ENCODE measurements at regions not wholly inside any gene's neighbourhood (a gene's known extent, or its start where the extent isn't known, plus 50 kb on each side); places are given as distances from the start of the nearest gene placed in this dataset.

DNA sequence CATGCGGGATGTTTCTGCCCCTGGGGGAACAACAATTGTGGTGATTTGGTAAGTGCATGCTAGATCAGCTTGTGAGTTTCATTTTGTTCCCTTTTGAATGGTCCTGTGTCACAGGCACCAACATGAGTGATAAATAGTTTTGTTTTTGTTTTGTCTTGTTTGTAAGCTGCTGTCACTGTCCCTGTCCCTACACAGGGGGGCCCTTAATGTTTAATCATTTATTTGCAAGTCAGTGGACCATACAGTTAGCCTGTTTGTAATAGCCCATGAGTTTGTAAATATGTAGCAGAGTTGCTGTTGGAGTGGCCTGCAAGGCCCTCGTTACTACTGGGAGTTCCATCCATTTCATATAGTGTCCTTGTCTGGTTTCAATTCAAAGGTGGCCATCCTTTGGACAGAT is 979.6 kb upstream of the SPRY2 start:
- Histone ChIP-seq H3K27ac (no peak overlapping the region), H3K4me3 (no peak overlapping the region), H3K4me2 (no peak overlapping the region), H3K9me3 (no peaks in the 10 kb centered on the region), H3K4me1 (no peaks in the 10 kb centered on the region)
- POLR2A ChIA-PET, result no interaction called here
- 44% methylated on average over 2 of the region's 2 CpGs for WGBS (ENCODE audit: missing lambda C conversion rate)
- ATAC-seq, result no peak
- DNase-seq (ENCODE audit: low read depth in 1 of 2, low spot score in 1 of 2), result no peak
- CTCF ChIA-PET, result no interaction called here
- TF ChIP-seq POLR2AphosphoS2 (conservative IDR thresholded peaks at IDR 0.05; ENCODE audit: low read length) (no peak), E2F6 (IDR thresholded peaks at IDR 0.05; ENCODE audit: borderline replicate concordance, low read depth) (no peak), TP53 (CRISPR knock-in tag; IDR thresholded peaks at IDR 0.05) (no peak), ELK1 (IDR thresholded peaks at IDR 0.05; ENCODE audit: low read depth, low read length) (no peak), CBX2 (IDR thresholded peaks at IDR 0.05; ENCODE audit: borderline replicate concordance, low read depth) (no peak), FOSB (CRISPR knock-in tag; IDR thresholded peaks at IDR 0.05) (no peak)
- FAIRE-seq, result no peak

DNA sequence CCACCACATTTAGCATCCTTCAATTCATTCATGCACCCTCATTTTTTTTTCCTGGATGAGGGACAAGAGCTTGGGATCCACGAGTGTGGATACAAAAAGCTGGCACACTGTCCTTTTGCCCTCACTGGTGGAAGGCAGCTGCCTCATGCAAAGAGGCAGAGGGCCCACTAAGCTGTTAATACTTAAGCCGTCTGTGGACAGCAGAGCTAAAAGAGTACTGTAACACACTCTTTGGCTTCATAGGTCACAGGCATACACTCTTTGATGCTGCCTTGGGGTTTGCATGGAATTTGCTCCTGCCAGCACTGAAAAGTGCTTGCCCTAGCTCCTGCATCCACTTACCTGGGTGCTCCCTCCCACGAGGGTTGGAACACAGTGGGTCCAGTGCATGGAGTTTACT is 978.4 kb upstream of the SPRY2 start:
- Histone ChIP-seq H3K4me3 (no peak overlapping the region), H3K27ac (no peak overlapping the region), H3K4me1 (no peaks in the 10 kb centered on the region), H3K4me2 (no peak overlapping the region), H3K9me3 (no peaks in the 10 kb centered on the region)
- DNase-seq (ENCODE audit: low read depth in 1 of 2, low spot score in 1 of 2), result no peak
- TF ChIP-seq HOXB5 (CRISPR knock-in tag; IDR thresholded peaks at IDR 0.05) (no peak), CHD2 (IDR thresholded peaks at IDR 0.05; ENCODE audit: low read length, partially characterized antibody) (no peak), FOSB (CRISPR knock-in tag; IDR thresholded peaks at IDR 0.05) (no peak), ZC3H11A (IDR thresholded peaks at IDR 0.05) (no peak), FOSL2 (IDR thresholded peaks at IDR 0.05) (no peak), FOSL2 (CRISPR knock-in tag; IDR thresholded peaks at IDR 0.05) (no peak), POLR2AphosphoS2 (conservative IDR thresholded peaks at IDR 0.05; ENCODE audit: low read length) (no peak), ZSCAN20 (CRISPR knock-in tag; IDR thresholded peaks at IDR 0.05) (no peak), GATA3 (IDR thresholded peaks at IDR 0.05; ENCODE audit: borderline replicate concordance) (no peak), EHF (CRISPR knock-in tag; IDR thresholded peaks at IDR 0.05) (no peak), RCOR1 (IDR thresholded peaks at IDR 0.05; ENCODE audit: low read depth, low read length) (no peak), NPAS2 (CRISPR knock-in tag; IDR thresholded peaks at IDR 0.05; ENCODE audit: borderline replicate concordance) (no peak), SMC3 (IDR thresholded peaks at IDR 0.05) (no peak), BCL3 (IDR thresholded peaks at IDR 0.05) (no peak), MYC (IDR thresholded peaks at IDR 0.05; ENCODE audit: borderline replicate concordance, low read length) (no peak), EHMT2 (IDR thresholded peaks at IDR 0.05; ENCODE audit: low read depth) (no peak), BHLHE40 (IDR thresholded peaks at IDR 0.05; ENCODE audit: low read depth, low read length) (no peak), RAD21 (conservative IDR thresholded peaks at IDR 0.05 in 1 of 2, IDR thresholded peaks at IDR 0.05 in 1 of 2) (no peak), POLR2A (IDR thresholded peaks at IDR 0.05; ENCODE audit: low read length) (no peak)
- TF ChIP-seq, protein P1, sequence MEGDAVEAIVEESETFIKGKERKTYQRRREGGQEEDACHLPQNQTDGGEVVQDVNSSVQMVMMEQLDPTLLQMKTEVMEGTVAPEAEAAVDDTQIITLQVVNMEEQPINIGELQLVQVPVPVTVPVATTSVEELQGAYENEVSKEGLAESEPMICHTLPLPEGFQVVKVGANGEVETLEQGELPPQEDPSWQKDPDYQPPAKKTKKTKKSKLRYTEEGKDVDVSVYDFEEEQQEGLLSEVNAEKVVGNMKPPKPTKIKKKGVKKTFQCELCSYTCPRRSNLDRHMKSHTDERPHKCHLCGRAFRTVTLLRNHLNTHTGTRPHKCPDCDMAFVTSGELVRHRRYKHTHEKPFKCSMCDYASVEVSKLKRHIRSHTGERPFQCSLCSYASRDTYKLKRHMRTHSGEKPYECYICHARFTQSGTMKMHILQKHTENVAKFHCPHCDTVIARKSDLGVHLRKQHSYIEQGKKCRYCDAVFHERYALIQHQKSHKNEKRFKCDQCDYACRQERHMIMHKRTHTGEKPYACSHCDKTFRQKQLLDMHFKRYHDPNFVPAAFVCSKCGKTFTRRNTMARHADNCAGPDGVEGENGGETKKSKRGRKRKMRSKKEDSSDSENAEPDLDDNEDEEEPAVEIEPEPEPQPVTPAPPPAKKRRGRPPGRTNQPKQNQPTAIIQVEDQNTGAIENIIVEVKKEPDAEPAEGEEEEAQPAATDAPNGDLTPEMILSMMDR (IDR thresholded peaks at IDR 0.05), result no peak
- TF ChIP-seq, protein P2, sequence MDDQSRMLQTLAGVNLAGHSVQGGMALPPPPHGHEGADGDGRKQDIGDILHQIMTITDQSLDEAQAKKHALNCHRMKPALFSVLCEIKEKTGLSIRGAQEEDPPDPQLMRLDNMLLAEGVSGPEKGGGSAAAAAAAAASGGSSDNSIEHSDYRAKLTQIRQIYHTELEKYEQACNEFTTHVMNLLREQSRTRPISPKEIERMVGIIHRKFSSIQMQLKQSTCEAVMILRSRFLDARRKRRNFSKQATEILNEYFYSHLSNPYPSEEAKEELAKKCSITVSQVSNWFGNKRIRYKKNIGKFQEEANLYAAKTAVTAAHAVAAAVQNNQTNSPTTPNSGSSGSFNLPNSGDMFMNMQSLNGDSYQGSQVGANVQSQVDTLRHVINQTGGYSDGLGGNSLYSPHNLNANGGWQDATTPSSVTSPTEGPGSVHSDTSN (IDR thresholded peaks at IDR 0.05), result no peak
- WGBS (ENCODE audit: missing lambda C conversion rate), result 6% methylated on average over 3 of the region's 3 CpGs
- no peak for ATAC-seq
- ChIA-PET POLR2A (no interaction called here), CTCF (no interaction called here)
- no peak for FAIRE-seq

Measured in A549 (cell line).